K562 (cell line): ENCODE measurements at regions not wholly inside any gene's neighbourhood (a gene's known extent, or its start where the extent isn't known, plus 50 kb on each side); places are given as distances from the start of the nearest gene placed in this dataset.

Experiments
- FOXM1 ChIP-seq, 2 experiments: fragments of 450-650 bp in 1 of 2; sonication (generic) in 1 of 2; formaldehyde crosslinking in 1 of 2; IDR thresholded peaks; 2 replicates each; pipeline versions ENCODE4 v1.6.1 to v1.9.0; 2017 to 2022; ENCODE audit warnings: low read depth in 2 of 2, mild to moderate bottlenecking in 2 of 2, missing genetic modification reagents in 1 of 2, moderate library complexity in 1 of 2
- MAZ ChIP-seq, 2 experiments: fragments of 450-650 bp in 1 of 2; sonication (generic) in 1 of 2; formaldehyde crosslinking; IDR thresholded peaks in 1 of 2; conservative IDR thresholded peaks in 1 of 2; 2 replicates each; pipeline versions ENCODE4 v1.4.0 to v1.5.0; 2020; ENCODE audit warnings: mild to moderate bottlenecking in 1 of 2, missing genetic modification reagents in 1 of 2

DNA sequence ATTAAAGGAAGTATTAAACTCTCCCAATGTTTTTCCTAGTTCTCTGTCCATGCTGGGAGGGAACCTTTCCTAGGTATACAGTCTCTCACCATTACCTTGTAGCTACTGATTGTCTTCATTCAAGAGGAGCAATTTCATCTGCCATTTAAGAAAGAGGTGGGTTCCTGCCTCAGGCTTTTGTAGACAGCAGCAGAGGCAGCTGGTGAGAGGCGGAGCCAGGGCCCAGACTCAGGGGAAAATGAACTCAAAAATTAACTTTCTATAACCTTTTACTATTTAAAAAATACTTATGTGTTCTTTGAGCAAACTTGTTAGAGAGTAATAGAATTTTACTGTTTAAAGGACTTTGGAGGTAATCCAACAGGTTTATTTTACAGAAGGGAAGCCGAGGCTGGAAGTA is 133.0 kb downstream of the SNX19 start:
- TF ChIP-seq FOXM1 (IDR thresholded peaks at IDR 0.05; ENCODE audit: low read depth) (no peak), FOXM1 (CRISPR knock-in tag; IDR thresholded peaks at IDR 0.05; ENCODE audit: low read depth) (no peak), MAZ (CRISPR knock-in tag; conservative IDR thresholded peaks at IDR 0.05 in 1 of 2, IDR thresholded peaks at IDR 0.05 in 1 of 2) (no peak)
